Esophagus muscularis mucosa (tissue), 3 donors: ENCODE measurements at regions not wholly inside any gene's neighbourhood (a gene's known extent, or its start where the extent isn't known, plus 50 kb on each side); places are given as distances from the start of the nearest gene placed in this dataset.

Source experiments
- POLR2A ChIP-seq: fragments of 450-650 bp; IDR thresholded peaks from one replicate; pipeline ENCODE4 v1.6.1; 2017; ENCODE audit warnings: antibody characterized with exemption, moderate library complexity, mild to moderate bottlenecking, low read depth
- POLR2AphosphoS5 ChIP-seq, 2 donors: sonication (generic); formaldehyde crosslinking; IDR thresholded peaks; one replicate each; pipeline ENCODE4 v1.6.1; 2017; ENCODE audit warnings: antibody characterized with exemption in 2 of 2
- TF ChIP-seq, protein P1 (sequence below), 3 experiments: fragments of 200-600 bp in 2 of 3; fragments of 450-650 bp in 1 of 3; sonication (generic) in 2 of 3; IDR thresholded peaks; one replicate each; pipeline ENCODE4 v1.5.1; 2017 to 2019; ENCODE audit warnings: antibody characterized with exemption in 3 of 3, mild to moderate bottlenecking in 2 of 3, moderate library complexity in 1 of 3

DNA sequence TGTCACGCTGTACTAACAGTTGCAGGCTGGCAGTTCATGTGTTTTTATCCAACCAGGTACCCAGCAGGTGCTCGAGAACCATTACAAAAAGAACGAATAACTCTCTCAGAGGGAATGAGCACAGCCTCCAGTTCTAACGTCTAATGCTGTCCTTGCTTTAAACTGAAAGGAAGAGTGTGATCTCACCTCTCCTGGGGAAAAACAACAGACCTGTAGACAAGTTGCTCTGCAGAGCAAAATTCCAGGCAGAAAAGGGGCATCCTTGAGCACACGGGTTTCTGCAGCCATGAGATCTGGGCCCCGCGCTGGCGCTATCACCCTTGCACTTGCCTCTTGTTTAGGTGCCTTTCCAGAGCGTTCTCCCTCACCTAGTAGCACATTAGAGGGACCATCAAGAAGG is 92.5 kb upstream of the DNAH5 start:
- TF ChIP-seq POLR2A (no peak), POLR2AphosphoS5 (IDR thresholded peaks at IDR 0.05) (no peak)
- TF ChIP-seq, protein P1, sequence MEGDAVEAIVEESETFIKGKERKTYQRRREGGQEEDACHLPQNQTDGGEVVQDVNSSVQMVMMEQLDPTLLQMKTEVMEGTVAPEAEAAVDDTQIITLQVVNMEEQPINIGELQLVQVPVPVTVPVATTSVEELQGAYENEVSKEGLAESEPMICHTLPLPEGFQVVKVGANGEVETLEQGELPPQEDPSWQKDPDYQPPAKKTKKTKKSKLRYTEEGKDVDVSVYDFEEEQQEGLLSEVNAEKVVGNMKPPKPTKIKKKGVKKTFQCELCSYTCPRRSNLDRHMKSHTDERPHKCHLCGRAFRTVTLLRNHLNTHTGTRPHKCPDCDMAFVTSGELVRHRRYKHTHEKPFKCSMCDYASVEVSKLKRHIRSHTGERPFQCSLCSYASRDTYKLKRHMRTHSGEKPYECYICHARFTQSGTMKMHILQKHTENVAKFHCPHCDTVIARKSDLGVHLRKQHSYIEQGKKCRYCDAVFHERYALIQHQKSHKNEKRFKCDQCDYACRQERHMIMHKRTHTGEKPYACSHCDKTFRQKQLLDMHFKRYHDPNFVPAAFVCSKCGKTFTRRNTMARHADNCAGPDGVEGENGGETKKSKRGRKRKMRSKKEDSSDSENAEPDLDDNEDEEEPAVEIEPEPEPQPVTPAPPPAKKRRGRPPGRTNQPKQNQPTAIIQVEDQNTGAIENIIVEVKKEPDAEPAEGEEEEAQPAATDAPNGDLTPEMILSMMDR (IDR thresholded peaks at IDR 0.05): no peak
